IMR-90 (cell line): ENCODE measurements at regions not wholly inside any gene's neighbourhood (a gene's known extent, or its start where the extent isn't known, plus 50 kb on each side); places are given as distances from the start of the nearest gene placed in this dataset.

Source experiments
- ATAC-seq: fragments of 200-7000 bp; cut with Tn5 transposase; 2 replicates; pipeline ENCODE4 v1.9.1; 2020; ENCODE audit warnings: low read depth, mild to moderate bottlenecking, moderate library complexity
- BruUV-seq: library from RNA; stranded (reverse); fragments of 400-500 nt; replicated peaks from 2 replicates; lab custom pipeline; 2021; lab: Mats Ljungman, UMichigan
- CTCF ChIA-PET: fragments of 300-600 bp; formaldehyde crosslinking; extraction: SDS; loops from one replicate; lab custom pipeline; 2021; ENCODE audit warnings: antibody characterized with exemption; lab: Yijun Ruan, JAX
- POLR2A ChIA-PET: fragments of 300-600 bp; sonication (Branson Sonifier 250); formaldehyde crosslinking; loops from one replicate; lab custom pipeline; 2022; ENCODE audit warnings: antibody characterized with exemption; ENCODE audit not compliant: unreplicated experiment; lab: Charles Lee
- DNase-seq: peaks from one replicate; pipeline ENCODE4 v3.0.0; 2013
- H2AFZ ChIP-seq: replicated peaks from 2 replicates; pipeline ENCODE3; 2013; ENCODE audit warnings: low read length, mild to moderate bottlenecking; ENCODE audit not compliant: poor library complexity
- H2AK5ac ChIP-seq: 2 replicates; pipeline ENCODE4 v1.6.1; 2013; ENCODE audit warnings: low read depth, low read length, inconsistent platforms
- H2AK9ac ChIP-seq: replicated peaks from 2 replicates; pipeline ENCODE3; 2013; ENCODE audit warnings: mild to moderate bottlenecking, low read depth, low read length, moderate library complexity; ENCODE audit not compliant: poor library complexity
- H2BK120ac ChIP-seq: 2 replicates; pipeline ENCODE4 v1.6.1; 2013; ENCODE audit warnings: low read depth, low read length, inconsistent platforms
- H2BK15ac ChIP-seq: 3 replicates; pipeline ENCODE4 v1.6.1; 2013; ENCODE audit warnings: low read depth, low read length, inconsistent platforms
- H2BK20ac ChIP-seq: 2 replicates; pipeline ENCODE4 v1.6.1; 2013; ENCODE audit warnings: low read depth, mild to moderate bottlenecking, inconsistent platforms, low read length, moderate library complexity
- H2BK5ac ChIP-seq: 2 replicates; pipeline ENCODE4 v1.6.1; 2013; ENCODE audit warnings: mild to moderate bottlenecking, low read depth, low read length, inconsistent platforms; ENCODE audit not compliant: poor library complexity, severe bottlenecking
- H3K14ac ChIP-seq: replicated peaks from 2 replicates; pipeline ENCODE4 v1.6.1; 2013; ENCODE audit warnings: low read depth, low read length, inconsistent platforms
- H3K18ac ChIP-seq: 2 replicates; pipeline ENCODE4 v1.6.1; 2013; ENCODE audit warnings: low read depth, low read length, control low read depth
- H3K23ac ChIP-seq: 2 replicates; pipeline ENCODE4 v1.6.1; 2013; ENCODE audit warnings: low read depth, low read length, inconsistent platforms
- H3K27ac ChIP-seq: 2 replicates; pipeline ENCODE4 v1.5.1; 2013; ENCODE audit warnings: mild to moderate bottlenecking, control low read depth, low read length; ENCODE audit not compliant: insufficient read depth
- H3K27me3 ChIP-seq: 2 replicates; pipeline ENCODE4 v1.6.1; 2013; ENCODE audit warnings: low read length; ENCODE audit not compliant: control insufficient read depth, insufficient read depth
- H3K36me3 ChIP-seq: 2 replicates; pipeline ENCODE4 v1.6.1; 2013; ENCODE audit warnings: low read length, mixed read lengths; ENCODE audit not compliant: control insufficient read depth, insufficient read depth
- H3K4ac ChIP-seq: 2 replicates; pipeline ENCODE4 v1.6.1; 2013; ENCODE audit warnings: low read depth, low read length, inconsistent platforms
- H3K4me1 ChIP-seq: 2 replicates; pipeline ENCODE4 v1.6.1; 2013; ENCODE audit warnings: low read length, mixed read lengths; ENCODE audit not compliant: control insufficient read depth, insufficient read depth
- H3K4me2 ChIP-seq: 2 replicates; pipeline ENCODE4 v1.6.1; 2013; ENCODE audit warnings: low read depth, mild to moderate bottlenecking, control low read depth, low read length, moderate library complexity
- H3K4me3 ChIP-seq: 2 replicates; pipeline ENCODE4 v1.5.1; 2013; ENCODE audit warnings: low read depth, mild to moderate bottlenecking, control low read depth, low read length, moderate library complexity; ENCODE audit not compliant: insufficient read depth
- H3K56ac ChIP-seq: 2 replicates; pipeline ENCODE4 v1.6.1; 2013; ENCODE audit warnings: low read length, inconsistent platforms; ENCODE audit not compliant: insufficient read depth; ENCODE audit errors: extremely low read depth
- H3K79me1 ChIP-seq, 2 experiments: 2 replicates each; pipeline ENCODE4 v1.6.1; 2013; ENCODE audit warnings: low read length in 2 of 2, inconsistent platforms in 1 of 2, low read depth in 1 of 2
- H3K9ac ChIP-seq: 2 replicates; pipeline ENCODE4 v1.6.1; 2013; ENCODE audit warnings: low read depth, low read length, control low read depth
- H3K9me1 ChIP-seq: 2 replicates; pipeline ENCODE4 v1.6.1; 2013; ENCODE audit warnings: low read length, inconsistent platforms; ENCODE audit not compliant: insufficient read depth
- H3K9me3 ChIP-seq: 2 replicates; pipeline ENCODE4 v1.6.1; 2013; ENCODE audit warnings: low read length; ENCODE audit not compliant: control insufficient read depth, insufficient read depth
- H4K20me1 ChIP-seq: 2 replicates; pipeline ENCODE4 v1.6.1; 2013; ENCODE audit warnings: low read length, inconsistent platforms; ENCODE audit not compliant: insufficient read depth
- H4K5ac ChIP-seq: 2 replicates; pipeline ENCODE4 v1.6.1; 2013; ENCODE audit warnings: mild to moderate bottlenecking, low read depth, low read length, control low read depth
- H4K8ac ChIP-seq, 2 experiments: 2 replicates each; pipeline ENCODE4 v1.6.1; 2013; ENCODE audit warnings: low read depth in 2 of 2, low read length in 2 of 2, control low read depth in 1 of 2, inconsistent platforms in 1 of 2
- H4K91ac ChIP-seq: 2 replicates; pipeline ENCODE4 v1.6.1; 2013; ENCODE audit warnings: low read depth, low read length, inconsistent platforms; ENCODE audit not compliant: insufficient read depth
- FOS ChIP-seq: fragments of 150-350 bp; IDR thresholded peaks from 2 replicates; pipeline ENCODE4 v1.6.1; 2016; ENCODE audit warnings: low read depth, low read length
- MAFK ChIP-seq: IDR thresholded peaks from 2 replicates; pipeline ENCODE4 v1.6.1; 2012; ENCODE audit warnings: low read depth, low read length, improper control_type of control experiment
- POLR2A ChIP-seq: IDR thresholded peaks from 2 replicates; pipeline ENCODE4 v1.6.1; 2012; ENCODE audit warnings: mild to moderate bottlenecking, low read depth, low read length
- WGBS, 2 experiments: methylation state at CpG; one replicate each; pipeline versions ENCODE4 v1.1.5 to v1.1.7; 2013; ENCODE audit warnings: missing lambda C conversion rate in 2 of 2; ENCODE audit not compliant: insufficient read length in 1 of 2; ENCODE audit errors: extremely low coverage in 2 of 2; 5-methylcytosine and 5-hydroxymethylcytosine counted together
- dilution Hi-C: fragments of 300-500 bp; cut with HindIII; formaldehyde crosslinking; loops from one replicate; pipeline ENCODE4 v1.14.3; 2018; ENCODE audit warnings: low sequenced_read_pairs; ENCODE audit not compliant: unreplicated experiment
- in situ Hi-C: fragments of 300-500 bp; cut with MboI; formaldehyde crosslinking; loops from 3 replicates; pipeline ENCODE4 v1.14.3; 2019; ENCODE audit warnings: low sequenced_read_pairs, inconsistent platforms, mixed read lengths
- intact Hi-C: fragments of 100-400 bp; cut with micrococcal nuclease; formaldehyde crosslinking; loops from 2 replicates; pipeline ENCODE4 v1.10.0; 2022

DNA sequence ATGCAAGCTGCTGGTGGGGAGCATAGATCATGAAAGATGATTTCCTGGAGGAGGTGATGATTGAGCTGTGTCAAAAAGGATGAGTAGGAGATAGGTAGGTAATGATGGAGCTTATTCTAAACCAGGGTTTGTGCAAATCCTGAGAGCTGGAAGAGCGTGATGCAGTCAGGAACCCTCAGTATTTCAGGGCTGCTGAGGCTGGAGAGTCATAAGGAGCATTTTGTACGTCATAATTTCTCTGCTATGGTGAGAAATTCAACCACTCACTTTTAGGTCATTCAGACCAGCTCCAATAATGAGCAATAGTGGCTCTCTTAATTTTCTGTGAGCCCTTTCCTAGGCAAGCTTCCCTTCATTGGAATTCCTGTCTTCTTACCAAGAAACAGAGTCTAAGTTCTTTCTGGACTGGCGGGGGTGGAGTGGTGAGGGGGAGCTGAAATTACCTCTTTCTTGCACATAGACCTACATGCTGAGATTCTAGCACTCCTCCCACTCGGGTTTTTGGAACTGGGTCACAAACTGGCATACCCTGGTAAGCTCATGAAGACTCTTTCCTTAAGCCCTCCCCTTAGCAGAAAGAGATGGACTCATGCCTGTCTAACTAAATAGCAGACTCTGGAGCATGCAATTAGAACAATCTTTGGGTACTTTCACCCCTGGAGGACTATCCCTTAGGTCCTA is 62.2 kb upstream of the MYCBP2 start:
- Histone ChIP-seq H2AFZ (no peak overlapping the region), H3K14ac (no peak overlapping the region), H3K9me1 (peaks cover 2% of the 10 kb centered on the region; the same call in 1 of the 2 replicates), H3K23ac (no peak overlapping the region), H3K9ac (no peak overlapping the region), H4K5ac (no peak overlapping the region), H4K91ac (no peak overlapping the region), H4K20me1 (no peaks in the 10 kb centered on the region), H3K27ac (no peak overlapping the region), H3K4me2 (no peak overlapping the region), H4K8ac (no peak overlapping the region), H2BK15ac (no peak overlapping the region), H3K36me3 (no peaks in the 10 kb centered on the region), H3K79me1 (no peaks in the 10 kb centered on the region), H3K4me1 (peaks cover 6% of the 10 kb centered on the region; the same call in 1 of the 2 replicates), H3K4ac (no peak overlapping the region), H3K18ac (no peak overlapping the region), H2AK5ac (no peak overlapping the region), H3K56ac (no peak overlapping the region), H3K9me3 (no peaks in the 10 kb centered on the region), H2AK9ac (no peak overlapping the region), H2BK20ac (no peak overlapping the region), H3K4me3 (no peak overlapping the region), H2BK5ac (no peak overlapping the region), H2BK120ac (no peak overlapping the region), H3K27me3 (no peaks in the 10 kb centered on the region; the same call in 1 of the 2 replicates)
- no TSS peak for BruUV-seq
- in situ Hi-C loops (no loop called here), intact Hi-C loops (no loop called here), dilution Hi-C loops (no loop called here)
- TF ChIP-seq POLR2A (no peak), MAFK (no peak), FOS (no peak)
- no peak for ATAC-seq
- CTCF ChIA-PET, result no interaction called here
- no CpG with 5 or more reads among the region's 4 CpGs for WGBS, 2 experiments
- no peak for DNase-seq
- POLR2A ChIA-PET, result no interaction called here
